H1 (cell line): ENCODE measurements at regions not wholly inside any gene's neighbourhood (a gene's known extent, or its start where the extent isn't known, plus 50 kb on each side); places are given as distances from the start of the nearest gene placed in this dataset.
A peak's percentile ranks its signal among the peaks of the same experiment; 100 is the strongest.

Experiments used
- CTCF ChIA-PET: fragments of 300-600 bp; sonication (Branson Sonifier 250); formaldehyde crosslinking; loops from one replicate; lab custom pipeline; 2021; ENCODE audit not compliant: partially characterized antibody; lab: Charles Lee
- POLR2A ChIA-PET: fragments of 300-600 bp; sonication (Branson Sonifier 250); formaldehyde crosslinking; loops from one replicate; lab custom pipeline; 2021; ENCODE audit warnings: inconsistent platforms; ENCODE audit not compliant: partially characterized antibody; lab: Charles Lee
- DNase-seq, 2 experiments: peaks; one replicate each; pipeline versions ENCODE4 v3.0.0 to v3.0.0-alpha.2; 2010 to 2022; ENCODE audit warnings: low spot score in 2 of 2, low read depth in 1 of 2, mixed read lengths in 1 of 2
- FAIRE-seq: peaks from 2 replicates; lab custom pipeline; 2011; peaks lifted over from hg19 to GRCh38; lab: Jason Lieb, UNC
- H2AFZ ChIP-seq: 2 replicates; pipeline ENCODE4 v1.8.1; 2012; ENCODE audit warnings: low read length, inconsistent platforms
- H2AK5ac ChIP-seq: 2 replicates; pipeline ENCODE4 v1.6.1; 2013; ENCODE audit warnings: low read depth, low read length
- H2BK120ac ChIP-seq: replicated peaks from 2 replicates; pipeline ENCODE3; 2013; ENCODE audit warnings: low read depth, low read length, inconsistent platforms
- H2BK12ac ChIP-seq: 2 replicates; pipeline ENCODE4 v1.6.1; 2013; ENCODE audit warnings: low read depth, low read length
- H2BK15ac ChIP-seq: 2 replicates; pipeline ENCODE4 v1.6.1; 2013; ENCODE audit warnings: low read length
- H2BK20ac ChIP-seq: 2 replicates; pipeline ENCODE4 v1.6.1; 2013; ENCODE audit warnings: low read length
- H2BK5ac ChIP-seq: 2 replicates; pipeline ENCODE4 v1.6.1; 2013; ENCODE audit warnings: low read depth, low read length
- H3K14ac ChIP-seq: 2 replicates; pipeline ENCODE4 v1.6.1; 2013; ENCODE audit warnings: inconsistent platforms; ENCODE audit not compliant: insufficient read length
- H3K18ac ChIP-seq: 2 replicates; pipeline ENCODE4 v1.6.1; 2013; ENCODE audit warnings: low read length; ENCODE audit errors: extremely low read depth
- H3K23ac ChIP-seq: 2 replicates; pipeline ENCODE4 v1.6.1; 2013; ENCODE audit warnings: inconsistent platforms; ENCODE audit not compliant: insufficient read length
- H3K23me2 ChIP-seq: 2 replicates; pipeline ENCODE4 v1.6.1; 2013; ENCODE audit warnings: low read depth, low read length
- H3K27ac ChIP-seq: 2 replicates; pipeline ENCODE4 v1.6.1; 2011; ENCODE audit warnings: low read depth, low read length, inconsistent platforms
- H3K27me3 ChIP-seq, 4 experiments: replicated peaks in 1 of 4; 1 replicate in 1 of 4; 2 replicates in 3 of 4; pipeline versions ENCODE4 v1.6.1 to v1.8.1; 2011 to 2013; ENCODE audit warnings: low read length in 3 of 4, mild to moderate bottlenecking in 3 of 4, inconsistent platforms in 2 of 4, mixed read lengths in 2 of 4, moderate library complexity in 1 of 4; ENCODE audit not compliant: control insufficient read depth in 3 of 4, insufficient read depth in 3 of 4; ENCODE audit errors: extremely low read depth in 1 of 4
- H3K36me3 ChIP-seq, 4 experiments: 2 replicates each; pipeline versions ENCODE4 v1.6.1 to v1.8.1; 2011 to 2013; ENCODE audit warnings: mild to moderate bottlenecking in 4 of 4, low read length in 3 of 4, moderate library complexity in 2 of 4, control low read depth in 1 of 4, inconsistent platforms in 1 of 4; ENCODE audit not compliant: insufficient read depth in 4 of 4, control insufficient read depth in 2 of 4
- H3K4ac ChIP-seq: replicated peaks from 2 replicates; pipeline ENCODE3; 2013; ENCODE audit warnings: low read length, low read depth, mixed read lengths, inconsistent platforms; ENCODE audit not compliant: insufficient read length
- H3K4me1 ChIP-seq, 4 experiments: replicated peaks in 1 of 4; 1 replicate in 1 of 4; 2 replicates in 3 of 4; pipeline versions ENCODE4 v1.6.1 to v1.8.1; 2011 to 2013; ENCODE audit warnings: low read length in 3 of 4, inconsistent platforms in 2 of 4, mixed read lengths in 1 of 4; ENCODE audit not compliant: insufficient read depth in 4 of 4, control insufficient read depth in 3 of 4
- H3K4me2 ChIP-seq, 2 experiments: 2 replicates each; pipeline versions ENCODE4 v1.6.1 to v1.8.1; 2011 to 2013; ENCODE audit warnings: low read depth in 2 of 2, low read length in 2 of 2, control low read depth in 1 of 2, inconsistent platforms in 1 of 2, mild to moderate bottlenecking in 1 of 2; ENCODE audit not compliant: insufficient read depth in 1 of 2
- H3K4me3 ChIP-seq, 4 experiments: fragments of 200-600, 300-600 bp in 1 of 4; sonication (generic), shearing (Covaris generic), sonication (Bioruptor Twin) in 1 of 4; 2 replicates each; pipeline versions ENCODE4 v1.5.1 to v1.8.1; 2011 to 2016; ENCODE audit warnings: low read length in 4 of 4, low read depth in 3 of 4, control low read depth in 2 of 4, inconsistent platforms in 2 of 4, mild to moderate bottlenecking in 2 of 4, mixed read lengths in 1 of 4, moderate library complexity in 1 of 4; ENCODE audit not compliant: insufficient read depth in 2 of 4; ENCODE audit errors: extremely low read depth in 1 of 4
- H3K56ac ChIP-seq: replicated peaks from 2 replicates; pipeline ENCODE3; 2013; ENCODE audit warnings: low read depth, mild to moderate bottlenecking, mixed read lengths, low read length, inconsistent platforms; ENCODE audit not compliant: insufficient read length
- H3K79me1 ChIP-seq: 2 replicates; pipeline ENCODE4 v1.6.1; 2013; ENCODE audit warnings: low read depth, low read length, control low read depth
- H3K79me2 ChIP-seq, 2 experiments: 2 replicates each; pipeline versions ENCODE4 v1.6.1 to v1.8.1; 2012 to 2013; ENCODE audit warnings: low read length in 2 of 2, mild to moderate bottlenecking in 2 of 2, inconsistent platforms in 1 of 2; ENCODE audit not compliant: insufficient read depth in 2 of 2, control insufficient read depth in 1 of 2
- H3K9ac ChIP-seq, 4 experiments: replicated peaks in 1 of 4; 1 replicate in 1 of 4; 2 replicates in 3 of 4; pipeline versions ENCODE4 v1.6.1 to v1.8.1; 2011 to 2013; ENCODE audit warnings: low read depth in 3 of 4, low read length in 3 of 4, control low read depth in 2 of 4, mild to moderate bottlenecking in 2 of 4, moderate library complexity in 2 of 4, inconsistent platforms in 1 of 4; ENCODE audit errors: extremely low read depth in 1 of 4
- H3K9me3 ChIP-seq, 2 experiments: 2 replicates each; pipeline versions ENCODE4 v1.6.1 to v1.8.1; 2012 to 2013; ENCODE audit warnings: mild to moderate bottlenecking in 2 of 2, moderate library complexity in 2 of 2, control low read depth in 1 of 2, inconsistent platforms in 1 of 2, low read depth in 1 of 2, low read length in 1 of 2, mixed read lengths in 1 of 2; ENCODE audit not compliant: insufficient read depth in 2 of 2
- H4K20me1 ChIP-seq, 2 experiments: replicated peaks in 1 of 2; 2 replicates each; pipeline versions ENCODE3 to v1.8.1; 2011 to 2013; ENCODE audit warnings: inconsistent platforms in 2 of 2, low read length in 2 of 2, mild to moderate bottlenecking in 1 of 2; ENCODE audit not compliant: insufficient read depth in 2 of 2, control insufficient read depth in 1 of 2
- H4K5ac ChIP-seq: 2 replicates; pipeline ENCODE4 v1.6.1; 2013; ENCODE audit warnings: low read length, low read depth, mixed read lengths, inconsistent platforms; ENCODE audit not compliant: insufficient read length
- H4K8ac ChIP-seq: 2 replicates; pipeline ENCODE4 v1.8.0; 2013; ENCODE audit warnings: mild to moderate bottlenecking, moderate library complexity, low read length, inconsistent platforms; ENCODE audit not compliant: insufficient read depth; ENCODE audit errors: extremely low read depth
- H4K91ac ChIP-seq: replicated peaks from 2 replicates; pipeline ENCODE3; 2013; ENCODE audit warnings: low read length, mixed read lengths, inconsistent platforms; ENCODE audit not compliant: insufficient read length
- KDM4A ChIP-seq: IDR thresholded peaks from one replicate; pipeline ENCODE4 v1.7.1; 2012; ENCODE audit warnings: low read depth, mild to moderate bottlenecking, moderate library complexity, low read length, inconsistent platforms; ENCODE audit not compliant: severe bottlenecking
- SIX5 ChIP-seq: IDR thresholded peaks from 2 replicates; pipeline ENCODE4 v1.6.1; 2011; ENCODE audit warnings: mild to moderate bottlenecking, low read depth, low read length
- TEAD4 ChIP-seq: IDR thresholded peaks from 2 replicates; pipeline ENCODE4 v1.6.1; 2012; ENCODE audit warnings: low read depth, low read length, inconsistent platforms, mixed read lengths
- WGBS, 2 experiments: shearing (Covaris generic) in 1 of 2; methylation state at CpG; one replicate each; pipeline versions ENCODE4 v1.1.6 to v1.1.7; 2013 to 2015; ENCODE audit warnings: low lambda C conversion rate in 2 of 2, mixed read lengths in 2 of 2, inconsistent platforms in 1 of 2, low coverage in 1 of 2, missing lambda C conversion rate in 1 of 2; ENCODE audit not compliant: insufficient replicate concordance in 2 of 2, insufficient coverage in 1 of 2, insufficient read length in 1 of 2; ENCODE audit errors: extremely low coverage in 1 of 2, missing lambda C conversion rate in 1 of 2; 5-methylcytosine and 5-hydroxymethylcytosine counted together

DNA sequence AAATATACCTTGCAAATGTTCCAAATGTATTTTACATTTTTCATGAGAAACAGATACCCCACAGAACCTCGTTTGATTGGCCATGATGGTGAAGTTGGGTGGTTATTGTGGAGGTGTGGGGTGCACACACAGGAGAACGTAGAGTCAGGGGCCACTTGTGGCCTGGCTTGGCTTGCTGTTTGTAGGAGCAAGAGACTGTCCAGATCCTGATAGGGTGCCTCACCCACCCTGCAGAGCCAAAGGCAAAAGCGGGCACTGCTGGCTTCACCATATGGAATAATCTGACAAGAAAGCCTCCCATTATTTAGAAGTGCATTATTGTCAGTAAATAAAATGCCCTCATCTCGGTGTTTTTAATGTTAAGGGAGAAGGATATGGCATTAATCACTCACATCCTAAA, 330.2 kb downstream of the TEX29 start:
- Histone ChIP-seq H3K23me2 (no peaks in the 10 kb centered on the region), H3K4me1 (no peaks in the 10 kb centered on the region), H3K4me2 (no peak overlapping the region)
- CTCF ChIA-PET = no interaction called here
- TF ChIP-seq KDM4A = no peak
- TF ChIP-seq SIX5 = no peak
- no peak for TF ChIP-seq TEAD4
- TF ChIP-seq, all 59 proteins: peak for 0
- Histone ChIP-seq H3K36me3 (no peaks in the 10 kb centered on the region), H3K79me2 (no peaks in the 10 kb centered on the region), H3K27ac (no peak overlapping the region), H2AK5ac (no peak overlapping the region), H2BK15ac (no peak overlapping the region), H3K18ac (no peak overlapping the region), H4K91ac (no peak overlapping the region), H3K23ac (no peak overlapping the region), H4K5ac (no peak overlapping the region), H3K14ac (no peak overlapping the region), H3K27me3 (no peaks in the 10 kb centered on the region), H3K56ac (no peak overlapping the region), H2BK20ac (no peak overlapping the region), H3K79me1 (no peaks in the 10 kb centered on the region), H2BK5ac (no peak overlapping the region), H3K9ac (no peak overlapping the region), H4K8ac (no peak overlapping the region), H2AFZ (no peak overlapping the region), H3K9me3 (no peaks in the 10 kb centered on the region), H3K4me3 (no peak overlapping the region), H4K20me1 (no peaks in the 10 kb centered on the region), H3K4ac (no peak overlapping the region), H2BK12ac (no peak overlapping the region), H2BK120ac (no peak overlapping the region)
- 91% methylated on average over 4 of the region's 4 CpGs; no CpG with 5 or more reads in 1 of the 2 experiments for WGBS, 2 experiments
- FAIRE-seq (no peak), DNase-seq (peak in 1 of 2 experiments; percentile 23)
- POLR2A ChIA-PET = no interaction called here
